ENCODE measurements at regions not wholly inside any gene's neighbourhood (a gene's known extent, or its start where the extent isn't known, plus 50 kb on each side); places are given as distances from the start of the nearest gene placed in this dataset.

DNA sequence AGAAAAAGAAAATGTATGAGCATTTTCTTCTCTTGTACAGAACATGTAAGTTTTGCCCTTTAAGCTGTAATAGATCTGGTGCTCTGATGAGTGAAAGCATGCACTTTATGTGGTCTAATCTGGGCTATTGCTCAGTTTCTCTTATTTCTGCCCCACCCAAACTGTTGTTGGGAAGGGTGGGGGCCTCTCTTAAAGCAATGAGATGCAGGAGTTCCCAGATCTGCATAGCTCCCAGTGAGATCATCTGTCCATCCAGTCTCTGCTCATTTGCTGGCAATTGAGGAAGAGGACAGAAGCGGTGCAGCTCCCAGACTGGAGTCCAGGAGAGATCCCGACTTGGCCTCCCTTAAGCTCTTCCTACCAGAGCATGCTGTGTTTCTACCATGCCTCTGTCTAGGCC, 114.9 kb upstream of the SORCS3 start:
- 74 to 100% (median 85%) methylated on average over 2 of the region's 2 CpGs for WGBS, 3 donors
- H3K27ac ChIP-seq: no peak overlapping the region
- no peaks in the 10 kb centered on the region for H3K9me3 ChIP-seq
- no peak for ATAC-seq
- no peak overlapping the region for H3K4me3 ChIP-seq
- intact Hi-C loops (cut with DNase I): no loop called here
- no peak for DNase-seq
- H3K4me1 ChIP-seq: no peaks in the 10 kb centered on the region
- no peaks in the 10 kb centered on the region for H3K36me3 ChIP-seq (ENCODE audit: insufficient read depth in 1 of 2, low read depth in 1 of 2)
- TF ChIP-seq, protein P1, sequence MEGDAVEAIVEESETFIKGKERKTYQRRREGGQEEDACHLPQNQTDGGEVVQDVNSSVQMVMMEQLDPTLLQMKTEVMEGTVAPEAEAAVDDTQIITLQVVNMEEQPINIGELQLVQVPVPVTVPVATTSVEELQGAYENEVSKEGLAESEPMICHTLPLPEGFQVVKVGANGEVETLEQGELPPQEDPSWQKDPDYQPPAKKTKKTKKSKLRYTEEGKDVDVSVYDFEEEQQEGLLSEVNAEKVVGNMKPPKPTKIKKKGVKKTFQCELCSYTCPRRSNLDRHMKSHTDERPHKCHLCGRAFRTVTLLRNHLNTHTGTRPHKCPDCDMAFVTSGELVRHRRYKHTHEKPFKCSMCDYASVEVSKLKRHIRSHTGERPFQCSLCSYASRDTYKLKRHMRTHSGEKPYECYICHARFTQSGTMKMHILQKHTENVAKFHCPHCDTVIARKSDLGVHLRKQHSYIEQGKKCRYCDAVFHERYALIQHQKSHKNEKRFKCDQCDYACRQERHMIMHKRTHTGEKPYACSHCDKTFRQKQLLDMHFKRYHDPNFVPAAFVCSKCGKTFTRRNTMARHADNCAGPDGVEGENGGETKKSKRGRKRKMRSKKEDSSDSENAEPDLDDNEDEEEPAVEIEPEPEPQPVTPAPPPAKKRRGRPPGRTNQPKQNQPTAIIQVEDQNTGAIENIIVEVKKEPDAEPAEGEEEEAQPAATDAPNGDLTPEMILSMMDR (IDR thresholded peaks at IDR 0.05): no peak
- H3K27me3 ChIP-seq (ENCODE audit: insufficient read depth in 3 of 3, low read length in 2 of 3): no peaks in the 10 kb centered on the region

DNA sequence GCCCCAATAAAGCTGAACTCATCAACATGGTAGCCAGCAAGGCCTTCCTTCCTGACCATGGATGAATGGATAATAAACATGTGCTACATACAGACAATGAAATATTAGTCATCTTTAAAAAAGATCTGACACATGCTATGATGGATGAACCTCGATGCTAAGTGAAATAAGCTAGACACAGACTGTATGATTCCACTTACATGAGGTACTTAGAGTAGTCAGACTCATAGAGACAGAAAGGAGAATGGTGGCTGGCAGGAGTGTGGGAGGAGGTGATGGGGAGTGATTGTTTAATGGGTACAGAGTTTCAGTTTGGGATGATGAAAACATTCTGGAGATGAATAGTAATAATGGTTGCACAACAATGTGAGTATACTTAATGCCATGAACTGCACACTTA, 114.1 kb upstream of the SORCS3 start:
- WGBS, 3 donors: 50 to 68% (median 57%) methylated on average over 1 of the region's 1 CpG
- intact Hi-C loops (cut with DNase I): no loop called here

DNA sequence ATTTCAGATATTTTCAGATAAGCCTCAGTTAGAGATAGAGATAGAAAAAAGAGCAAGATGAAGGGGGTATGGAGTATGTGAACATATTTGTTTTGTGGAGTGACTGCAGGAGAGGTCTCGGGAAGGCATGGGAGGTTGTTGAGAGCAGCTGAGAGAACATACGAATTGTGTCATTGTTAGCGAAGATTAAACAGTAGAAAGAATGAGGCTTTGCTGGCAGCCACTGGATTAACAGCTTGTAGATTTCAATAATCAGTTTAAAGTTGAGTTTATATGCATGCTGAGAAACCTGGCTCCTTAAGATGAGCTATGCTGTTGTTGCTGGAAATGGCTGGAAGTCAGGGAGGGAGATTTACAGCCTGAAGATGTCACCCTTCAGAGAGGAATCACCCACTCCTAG, 100.9 kb upstream of the SORCS3 start:
- TF ChIP-seq, protein P1 (IDR thresholded peaks at IDR 0.05): no peak
- H3K4me3 ChIP-seq: no peak overlapping the region
- H3K27ac ChIP-seq: no peak overlapping the region
- H3K36me3 ChIP-seq (ENCODE audit: insufficient read depth in 1 of 2, low read depth in 1 of 2): no peaks in the 10 kb centered on the region
- H3K4me1 ChIP-seq: no peaks in the 10 kb centered on the region
- DNase-seq (no peak), ATAC-seq (no peak)
- no peaks in the 10 kb centered on the region for H3K9me3 ChIP-seq
- WGBS, 3 donors: 59 to 72% (median 60%) methylated on average over 3 of the region's 3 CpGs
- intact Hi-C loops (cut with DNase I): no loop called here
- peaks cover 0 to 9% (median 5%) of the 10 kb centered on the region in 3 donors for H3K27me3 ChIP-seq (ENCODE audit: insufficient read depth in 3 of 3, low read length in 2 of 3)

More for the DNA sequence above, 114.1 kb upstream of the SORCS3 start:
- Histone ChIP-seq H3K27ac (no peak overlapping the region), H3K4me1 (no peaks in the 10 kb centered on the region), H3K36me3 (ENCODE audit: insufficient read depth in 1 of 2, low read depth in 1 of 2) (no peaks in the 10 kb centered on the region), H3K9me3 (no peaks in the 10 kb centered on the region), H3K4me3 (no peak overlapping the region), H3K27me3 (ENCODE audit: insufficient read depth in 3 of 3, low read length in 2 of 3) (no peaks in the 10 kb centered on the region)
- ATAC-seq (no peak), DNase-seq (no peak)
- TF ChIP-seq, protein P1 (IDR thresholded peaks at IDR 0.05): no peak

DNA sequence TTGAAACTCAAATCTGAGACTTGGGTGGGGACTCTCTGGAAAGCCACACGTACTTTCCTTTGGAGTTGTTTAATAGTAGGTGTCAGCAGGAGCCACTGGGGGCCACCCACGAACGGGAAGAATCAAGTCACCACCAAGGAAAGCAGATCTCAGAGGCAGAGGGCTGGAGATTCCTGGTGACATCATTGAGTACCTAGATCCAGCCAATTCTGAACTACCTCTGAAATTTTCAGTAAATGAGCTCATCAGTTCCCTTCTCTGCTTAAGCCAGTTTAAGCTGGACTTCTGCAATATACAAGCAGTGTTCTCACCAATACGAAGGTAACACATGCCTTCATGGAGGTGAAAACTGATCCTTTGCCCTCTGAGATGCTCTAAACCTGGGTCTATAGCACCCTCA, 99.3 kb upstream of the SORCS3 start:
- DNase-seq (no peak), ATAC-seq (no peak)
- H3K36me3 ChIP-seq (ENCODE audit: insufficient read depth in 1 of 2, low read depth in 1 of 2): no peaks in the 10 kb centered on the region
- TF ChIP-seq, protein P1 (IDR thresholded peaks at IDR 0.05): no peak
- H3K4me3 ChIP-seq: no peak overlapping the region
- no peaks in the 10 kb centered on the region for H3K9me3 ChIP-seq
- no peaks in the 10 kb centered on the region for H3K4me1 ChIP-seq
- intact Hi-C loops (cut with DNase I): no loop called here
- peaks cover 0 to 5% (median 2%) of the 10 kb centered on the region in 3 donors for H3K27me3 ChIP-seq (ENCODE audit: insufficient read depth in 3 of 3, low read length in 2 of 3)
- 58 to 66% (median 65%) methylated on average over 4 of the region's 4 CpGs for whole genome bisulfite sequencing, 3 donors
- no peak overlapping the region for H3K27ac ChIP-seq

DNA sequence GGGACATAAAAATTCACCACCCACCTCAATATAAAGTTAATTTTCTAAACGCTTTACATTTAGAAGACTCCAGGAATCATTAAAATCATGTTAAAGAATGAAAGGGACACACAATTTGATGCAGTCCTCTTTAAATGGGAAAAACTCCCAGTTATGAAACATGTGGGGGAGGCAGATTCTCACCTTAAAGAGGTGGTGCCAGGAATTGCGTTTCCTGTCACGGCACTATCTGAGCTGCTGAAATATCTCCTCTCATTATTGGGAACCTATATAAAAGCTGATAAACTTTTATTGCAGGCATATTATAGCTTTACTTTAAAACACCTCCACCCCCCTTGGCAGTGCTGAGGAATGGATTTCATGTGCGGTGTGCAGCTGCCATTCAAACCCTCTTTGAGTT, 94.8 kb upstream of the SORCS3 start:
- no peaks in the 10 kb centered on the region for H3K36me3 ChIP-seq (ENCODE audit: insufficient read depth in 1 of 2, low read depth in 1 of 2)
- H3K27me3 ChIP-seq (ENCODE audit: insufficient read depth in 3 of 3, low read length in 2 of 3): peaks cover 0 to 2% (median 0%) of the 10 kb centered on the region in 3 donors
- DNase-seq: no peak
- no peak for ATAC-seq
- 85 to 92% (median 89%) methylated on average over 4 of the region's 4 CpGs for WGBS, 3 donors
- no peak overlapping the region for H3K27ac ChIP-seq
- H3K4me3 ChIP-seq: no peak overlapping the region
- TF ChIP-seq, protein P1 (IDR thresholded peaks at IDR 0.05): no peak
- no peaks in the 10 kb centered on the region for H3K9me3 ChIP-seq
- intact Hi-C loops (cut with DNase I): no loop called here
- H3K4me1 ChIP-seq: no peaks in the 10 kb centered on the region
